Activated naive CD4-positive, alpha-beta T cell treated with anti-CD3 and anti-CD28 coated beads, Interleukin-2, amount 50 U/mL, for 72 hours (primary cell): ENCODE measurements at regions not wholly inside any gene's neighbourhood (a gene's known extent, or its start where the extent isn't known, plus 50 kb on each side); places are given as distances from the start of the nearest gene placed in this dataset.

Experiments
- ATAC-seq, 2 donors: fragments of 150-1000 bp; cut with Tn5 transposase; 2 replicates each; pipeline ENCODE4 v1.10.0; 2021; ENCODE audit warnings: mild to moderate bottlenecking in 2 of 2, moderate library complexity in 2 of 2
- DNase-seq, 2 donors: peaks; one replicate each; pipeline ENCODE4 v3.0.0; 2021 to 2022; ENCODE audit warnings: low spot score in 2 of 2
- H3K27ac Mint-ChIP-seq, 2 donors: one replicate each; pipeline ENCODE4 v1.8.0; 2022; ENCODE audit warnings: mild to moderate bottlenecking in 2 of 2, mixed read lengths in 2 of 2
- H3K36me3 Mint-ChIP-seq, 2 donors: one replicate each; pipeline ENCODE4 v1.8.0; 2022; ENCODE audit warnings: mixed read lengths in 2 of 2
- H3K9me3 Mint-ChIP-seq, 2 donors: one replicate each; pipeline ENCODE4 v1.8.0; 2022; ENCODE audit warnings: mixed read lengths in 2 of 2

DNA sequence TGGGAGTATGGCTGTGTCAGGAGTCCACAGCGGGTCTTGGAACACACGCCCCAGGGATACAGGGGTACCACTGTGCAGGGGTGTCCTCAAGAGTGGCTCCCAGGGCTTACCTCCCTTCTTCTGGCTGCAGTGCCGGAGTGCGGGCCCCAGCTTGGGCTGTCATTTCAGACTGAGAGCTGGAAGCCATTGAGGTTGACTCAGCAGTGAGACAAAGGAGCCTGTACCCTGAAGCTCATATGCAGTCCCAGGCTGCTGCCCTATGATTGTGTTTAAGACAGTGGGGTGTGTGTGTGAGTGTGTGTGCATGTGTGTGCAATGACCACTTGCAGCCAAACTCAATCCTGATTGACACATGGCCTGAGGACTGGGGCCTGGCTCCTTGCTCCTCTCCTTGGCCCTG, 167.7 kb upstream of the AFDN start:
- DNase-seq (no peak), ATAC-seq (no peak)
- Mint-ChIP-seq H3K9me3 (no peaks in the 10 kb centered on the region), H3K36me3 (no peaks in the 10 kb centered on the region), H3K27ac (no peak overlapping the region)

DNA sequence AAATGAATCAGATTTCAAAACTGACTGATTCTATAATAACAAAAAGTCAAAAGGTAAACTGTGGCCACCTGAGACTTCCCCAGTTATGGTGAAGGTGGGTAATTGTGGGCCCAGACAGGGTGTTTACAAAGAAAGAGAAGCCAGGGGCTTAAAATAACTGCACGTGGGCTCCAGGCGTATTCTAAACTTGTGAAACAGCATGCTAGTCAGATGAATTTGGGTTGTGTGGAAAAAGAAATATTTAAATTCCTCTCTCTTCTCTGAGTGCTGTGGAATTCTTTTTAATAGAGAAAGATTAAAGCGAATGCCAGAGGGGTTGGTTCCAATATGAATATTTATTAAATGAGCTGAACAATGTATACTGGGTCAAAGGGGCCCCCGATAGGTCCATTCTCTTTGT, 166.3 kb upstream of the AFDN start:
- ATAC-seq (no peak), DNase-seq (no peak)
- no peaks in the 10 kb centered on the region for H3K9me3 Mint-ChIP-seq

DNA sequence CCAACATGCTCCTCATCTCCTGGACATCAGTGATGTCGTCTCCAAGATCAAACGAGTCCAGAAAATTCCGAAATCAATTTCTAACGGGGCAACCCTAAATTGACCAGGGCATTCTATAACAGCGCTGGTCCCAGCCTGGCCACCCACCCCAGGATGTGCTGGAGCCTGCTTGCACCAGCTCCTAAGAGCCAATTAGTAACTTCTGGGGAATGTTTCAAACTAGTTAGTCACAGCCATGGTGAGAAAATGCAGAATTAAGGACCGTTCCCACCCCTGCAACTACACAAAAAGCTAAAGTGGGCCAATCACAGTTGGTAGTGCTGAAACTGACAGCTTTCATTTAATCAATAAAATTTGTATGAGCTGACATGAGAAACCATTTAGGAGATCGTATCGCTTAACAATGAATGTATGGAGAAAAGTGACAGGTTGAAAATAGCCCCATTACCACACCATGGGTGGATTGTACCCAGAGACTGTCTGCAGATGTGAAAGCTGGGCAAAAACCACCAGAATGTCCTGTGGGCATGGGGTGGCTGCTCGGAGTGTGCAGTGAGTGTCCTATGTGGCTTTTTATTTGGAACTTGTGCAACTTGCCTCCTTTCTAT, 165.7 kb upstream of the AFDN start:
- no peak for DNase-seq

More for the DNA sequence above, 166.3 kb upstream of the AFDN start:
- H3K36me3 Mint-ChIP-seq: no peaks in the 10 kb centered on the region
- no peak overlapping the region for H3K27ac Mint-ChIP-seq

DNA sequence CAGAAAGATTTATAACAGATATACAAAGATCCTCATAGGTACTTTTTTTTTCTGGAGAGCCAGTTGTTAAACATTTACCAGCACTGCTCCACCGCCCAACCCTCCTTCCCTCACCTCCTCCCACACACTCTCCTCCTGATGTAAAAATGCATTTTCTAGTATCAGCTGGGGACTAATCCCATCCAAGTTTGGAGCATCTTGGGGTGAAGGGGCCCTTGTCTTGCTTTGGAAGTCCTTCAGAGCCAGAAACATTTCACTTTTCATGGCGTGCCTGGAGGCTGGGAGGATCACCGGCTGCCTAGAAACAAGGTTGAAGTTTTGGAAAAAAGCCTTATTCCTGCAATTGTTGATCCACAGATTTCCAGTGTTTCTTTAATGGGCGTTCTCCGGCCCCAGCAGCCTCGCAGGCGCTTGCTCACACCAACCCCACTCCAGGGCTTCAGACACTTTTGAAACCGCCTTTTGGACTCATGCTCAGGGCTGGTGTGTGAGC, 165.1 kb upstream of the AFDN start:
- no peaks in the 10 kb centered on the region for H3K9me3 Mint-ChIP-seq
- H3K27ac Mint-ChIP-seq: no peak overlapping the region
- no peak for ATAC-seq
- no peaks in the 10 kb centered on the region for H3K36me3 Mint-ChIP-seq
- DNase-seq: no peak

More for the DNA sequence above, 165.7 kb upstream of the AFDN start:
- no peak for ATAC-seq
- no peaks in the 10 kb centered on the region for H3K36me3 Mint-ChIP-seq
- no peak overlapping the region for H3K27ac Mint-ChIP-seq
- no peaks in the 10 kb centered on the region for H3K9me3 Mint-ChIP-seq

DNA sequence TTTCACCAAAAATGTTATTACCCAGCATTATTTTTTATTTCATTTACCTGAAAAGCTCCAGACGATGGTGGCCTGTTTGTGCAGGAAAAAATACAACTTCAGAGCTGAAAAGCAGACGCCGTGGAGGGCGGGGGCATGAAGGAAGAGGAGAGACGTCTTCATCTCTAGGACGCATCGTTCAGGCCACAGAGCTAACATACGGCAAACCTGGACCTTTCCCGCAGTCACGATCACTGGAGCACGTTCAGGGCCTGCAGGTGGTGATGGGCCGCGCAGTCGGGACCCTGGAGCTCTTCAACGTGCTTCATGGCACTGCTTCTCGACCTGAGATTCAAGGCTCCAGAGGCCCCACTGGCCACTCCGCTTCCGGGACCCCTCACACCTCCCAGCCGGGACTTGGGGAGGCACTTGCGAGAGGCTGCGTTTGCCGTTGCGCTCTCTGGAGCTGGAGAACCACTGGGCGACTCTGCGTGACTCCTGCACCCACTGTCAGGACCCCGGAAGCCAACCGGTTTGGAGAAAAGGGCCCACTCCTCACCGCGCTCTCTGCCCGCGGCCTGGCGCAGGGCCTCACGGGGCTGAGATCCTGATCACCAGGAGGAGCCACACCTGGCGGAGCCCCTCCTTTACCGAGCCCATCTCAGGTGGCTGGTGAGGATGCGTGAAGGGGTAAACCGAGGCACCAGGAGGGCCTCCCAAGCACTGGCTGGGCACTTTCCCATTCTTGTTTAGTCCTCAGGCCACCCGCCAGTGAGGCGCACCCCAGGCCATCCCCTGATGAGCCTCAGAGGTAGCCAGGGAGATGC, 164.4 kb upstream of the AFDN start:
- H3K9me3 Mint-ChIP-seq: no peaks in the 10 kb centered on the region

DNA sequence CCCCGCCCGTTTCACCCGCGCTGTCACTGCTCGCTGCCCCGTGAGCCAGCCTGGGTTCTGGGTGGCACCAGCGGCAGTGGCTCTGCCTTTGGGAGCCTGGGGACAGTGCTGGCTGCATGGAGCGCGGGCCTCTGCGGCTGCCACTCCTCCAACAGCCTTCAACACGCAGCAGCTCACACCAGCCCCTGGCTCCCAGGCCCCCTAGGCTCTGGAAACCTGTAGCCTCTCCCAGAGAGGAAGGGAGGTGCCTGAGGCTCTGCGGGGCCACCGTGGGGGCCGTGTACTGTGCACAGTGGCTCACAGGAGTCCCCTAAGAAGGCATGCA, 163.9 kb upstream of the AFDN start:
- no peak for DNase-seq
- no peak overlapping the region for H3K27ac Mint-ChIP-seq
- no peaks in the 10 kb centered on the region for H3K36me3 Mint-ChIP-seq
- H3K9me3 Mint-ChIP-seq: no peaks in the 10 kb centered on the region
- no peak for ATAC-seq

More for the DNA sequence above, 164.4 kb upstream of the AFDN start:
- Mint-ChIP-seq H3K27ac (no peak overlapping the region), H3K36me3 (no peaks in the 10 kb centered on the region)
- ATAC-seq (no peak), DNase-seq (no peak)

DNA sequence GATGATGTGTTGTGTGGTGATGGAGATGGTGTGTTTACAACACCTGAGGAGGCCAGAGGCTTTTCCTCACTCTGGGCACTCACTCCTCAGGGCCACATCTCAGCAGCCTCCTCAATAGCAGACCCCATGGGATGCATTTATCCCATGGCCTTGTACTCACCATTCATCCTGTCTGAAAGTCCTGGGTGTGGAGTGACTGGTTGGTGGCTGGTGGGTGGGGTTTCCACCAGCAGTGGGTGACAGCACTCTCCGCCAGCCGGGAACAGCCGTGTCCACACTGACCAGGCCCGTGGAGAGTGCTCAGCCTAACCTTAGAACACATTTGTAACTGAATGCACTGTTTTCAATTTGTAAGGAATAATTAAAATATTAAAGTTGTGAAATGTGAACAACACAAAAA, 163.4 kb upstream of the AFDN start:
- Mint-ChIP-seq H3K9me3 (no peaks in the 10 kb centered on the region), H3K27ac (no peak overlapping the region), H3K36me3 (no peaks in the 10 kb centered on the region)
- DNase-seq (no peak), ATAC-seq (no peak)

DNA sequence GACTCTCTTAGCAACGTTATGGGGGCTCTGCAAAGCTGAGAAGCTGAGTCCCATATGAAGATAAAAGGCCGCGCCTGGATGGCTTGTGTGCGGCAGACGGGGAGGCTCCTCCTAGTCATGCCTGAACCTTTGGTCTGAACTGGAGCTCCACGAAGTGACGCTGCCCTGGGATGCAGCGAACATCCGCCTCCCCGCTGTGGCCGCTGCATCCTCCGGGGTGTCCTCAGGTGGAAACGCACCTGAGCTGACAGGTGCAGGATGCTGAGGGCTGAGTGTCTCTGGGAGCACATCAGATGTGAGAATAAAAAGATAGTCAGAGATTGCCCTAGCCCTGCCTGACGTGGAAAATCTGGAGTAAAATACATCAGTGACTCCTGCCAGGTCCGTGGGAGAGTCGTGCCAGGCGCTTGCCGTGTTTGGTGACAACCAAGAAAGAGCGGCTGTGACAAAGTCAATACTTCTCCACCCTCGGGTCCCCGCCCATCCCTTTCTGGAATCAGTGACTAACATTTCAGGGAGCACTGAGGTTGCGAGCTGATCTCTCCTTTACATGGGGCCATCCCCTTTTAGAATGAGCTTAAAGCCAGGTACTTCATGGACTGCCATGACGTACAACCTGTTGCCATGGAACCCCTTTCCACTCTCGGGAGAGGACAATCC, 162.8 kb upstream of the AFDN start:
- no peak for DNase-seq
- H3K9me3 Mint-ChIP-seq: no peaks in the 10 kb centered on the region
- H3K36me3 Mint-ChIP-seq: no peaks in the 10 kb centered on the region
- no peak overlapping the region for H3K27ac Mint-ChIP-seq
- ATAC-seq: no peak

DNA sequence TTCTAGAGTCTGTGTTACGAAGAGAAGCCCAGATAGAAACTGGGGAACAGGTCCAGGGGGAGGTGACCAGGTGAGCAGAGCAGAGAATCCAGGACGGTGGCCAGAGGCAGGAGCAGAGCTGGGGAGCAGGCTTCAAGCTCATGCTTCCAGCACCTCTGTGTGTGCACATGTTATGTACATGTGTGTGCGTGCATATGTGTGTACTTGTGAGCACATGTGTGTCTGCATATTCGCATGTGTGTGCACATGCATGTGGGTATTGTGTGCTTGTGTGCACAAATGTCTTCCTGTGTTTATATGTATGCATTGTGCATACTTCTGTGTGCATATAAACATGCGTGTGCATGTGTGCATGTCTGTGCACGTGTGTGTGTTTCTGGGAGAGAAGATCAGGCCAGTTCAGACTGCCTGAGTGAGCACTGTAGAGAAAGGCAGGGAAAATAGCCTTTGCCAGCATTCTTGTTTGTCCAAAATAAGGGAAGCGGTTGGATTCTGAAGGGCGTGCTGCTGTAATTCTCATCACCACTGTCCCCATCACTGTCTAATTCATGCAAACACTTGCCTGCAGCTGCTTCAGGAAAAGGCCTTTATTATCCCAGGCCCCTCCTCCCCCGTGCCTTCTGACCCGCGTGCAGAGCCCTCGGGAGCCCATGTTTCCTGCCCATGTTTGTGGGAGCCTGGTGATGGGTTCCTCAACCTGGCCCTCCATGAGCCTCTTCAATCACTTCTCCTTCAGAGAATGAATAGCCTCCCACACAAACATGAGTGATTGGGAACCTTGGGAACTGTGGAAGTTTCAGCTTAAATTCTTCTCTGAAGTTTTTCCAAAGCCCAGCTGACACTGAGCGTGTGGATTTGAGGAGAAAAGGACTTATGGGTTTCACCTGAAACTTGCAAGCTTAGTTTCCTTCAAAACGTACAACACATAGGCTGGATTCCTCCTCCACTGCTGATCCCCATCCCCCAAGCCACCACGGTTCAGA, 161.7 kb upstream of the AFDN start:
- no peak for DNase-seq
- Mint-ChIP-seq H3K27ac (no peak overlapping the region), H3K36me3 (no peaks in the 10 kb centered on the region), H3K9me3 (no peaks in the 10 kb centered on the region)
- ATAC-seq: no peak

DNA sequence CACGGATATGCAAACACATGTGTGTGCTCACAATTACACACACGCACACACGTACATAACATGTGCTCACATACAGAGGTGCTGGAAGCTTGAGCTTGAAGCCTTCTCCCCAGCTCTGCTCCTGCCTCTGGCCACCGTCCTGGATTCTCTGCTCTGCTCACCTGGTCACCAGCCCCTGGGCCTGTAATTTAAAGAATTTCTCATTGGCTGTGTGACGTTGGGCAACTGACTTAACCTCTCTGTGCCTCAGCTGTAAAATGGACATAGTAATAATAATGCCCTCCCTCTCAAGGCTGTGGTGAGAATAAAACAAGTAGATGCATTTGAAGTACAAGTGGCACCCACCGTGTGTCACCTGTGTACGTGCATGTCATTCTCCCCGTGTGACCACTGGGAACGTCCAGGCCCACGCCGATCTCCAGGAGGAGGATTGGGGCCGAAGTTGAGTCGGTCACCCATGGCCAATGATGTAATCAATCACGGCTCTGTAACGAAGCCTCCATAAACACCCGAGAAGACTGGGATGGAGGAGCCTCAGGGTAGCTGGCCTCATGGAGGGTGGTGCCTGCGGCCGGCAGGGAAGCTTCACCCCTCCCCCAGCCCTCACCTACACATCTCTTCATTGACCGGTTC, 160.9 kb upstream of the AFDN start:
- Mint-ChIP-seq H3K27ac (no peak overlapping the region), H3K9me3 (no peaks in the 10 kb centered on the region), H3K36me3 (no peaks in the 10 kb centered on the region)
- ATAC-seq: no peak
- no peak for DNase-seq

DNA sequence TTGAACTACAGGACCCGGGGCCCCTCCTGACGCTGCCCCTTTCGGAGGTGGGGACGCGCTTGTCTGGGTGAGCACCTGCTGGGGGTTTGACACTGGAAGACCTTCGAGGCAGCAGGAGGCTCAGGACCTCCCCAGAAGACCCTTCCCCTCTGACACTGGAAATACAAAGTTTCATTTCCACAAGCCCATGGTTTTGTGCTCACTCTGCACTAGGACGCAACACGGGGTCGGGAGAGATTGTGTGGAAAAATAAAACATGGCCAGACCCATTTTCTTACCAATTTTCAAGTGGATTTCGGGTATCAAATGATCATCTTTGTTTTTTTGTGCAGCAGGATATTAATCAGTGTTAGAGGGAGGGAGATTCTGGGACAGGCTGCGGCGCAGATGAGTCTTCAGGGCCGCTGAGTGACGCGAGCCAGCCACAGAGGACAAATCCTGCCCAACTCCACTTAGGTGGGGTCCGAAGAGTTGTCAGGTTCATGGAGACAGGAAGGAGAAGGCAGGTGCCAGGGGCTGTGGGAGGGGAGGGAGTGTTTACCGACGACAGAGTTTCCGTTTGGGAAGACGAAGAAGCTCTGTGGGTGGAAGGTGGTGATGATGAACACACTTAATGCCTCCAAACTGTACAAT, 160.0 kb upstream of the AFDN start:
- ATAC-seq: no peak
- peaks cover 1 to 4% of the 10 kb centered on the region in 2 donors for H3K36me3 Mint-ChIP-seq
- H3K27ac Mint-ChIP-seq: no peak overlapping the region
- no peak for DNase-seq
- peaks cover 5 to 6% of the 10 kb centered on the region in 2 donors for H3K9me3 Mint-ChIP-seq

DNA sequence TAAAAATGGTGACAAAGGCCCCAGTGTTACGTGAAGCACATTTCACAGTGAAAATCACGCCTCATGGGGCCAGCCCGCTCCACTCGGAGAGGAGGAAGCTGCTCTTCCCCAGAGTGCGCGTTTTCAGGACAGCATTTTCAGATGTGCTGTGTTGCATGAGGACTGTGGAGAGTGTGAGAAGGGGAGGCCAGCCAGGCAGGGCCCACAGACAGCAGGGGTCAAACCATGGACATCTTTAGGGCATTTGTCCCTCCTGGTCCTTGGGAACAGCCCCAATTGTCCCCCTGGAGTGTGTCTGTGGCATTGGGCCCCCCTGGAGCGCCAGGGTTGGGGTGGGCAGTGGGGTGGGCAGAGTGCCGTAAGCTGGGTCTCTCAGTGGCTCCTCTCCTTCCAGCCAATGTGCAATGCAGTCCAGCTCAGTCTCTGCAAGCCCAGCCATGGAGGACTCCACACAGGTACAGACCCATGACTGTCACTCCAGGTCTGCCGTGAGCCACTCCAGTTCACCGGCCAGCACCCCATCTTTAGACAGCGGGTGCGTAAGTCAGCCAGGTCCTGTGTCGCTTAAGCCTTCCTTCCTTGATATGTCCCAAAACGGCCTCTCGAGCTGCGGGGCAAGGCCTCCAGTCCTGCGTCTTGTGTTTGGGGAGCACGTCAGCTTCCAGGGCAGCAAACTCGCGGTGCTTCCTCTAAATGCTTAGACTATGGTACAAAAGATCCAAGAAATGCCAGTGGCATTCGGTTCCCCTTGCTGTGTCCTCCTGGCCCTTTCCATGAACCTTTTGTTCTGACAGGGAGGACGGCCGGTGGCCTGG, 159.3 kb upstream of the AFDN start:
- ATAC-seq: no peak
- DNase-seq: no peak
- Mint-ChIP-seq H3K9me3 (peaks cover 13% of the 10 kb centered on the region in 2 donors), H3K36me3 (peaks cover 8 to 11% of the 10 kb centered on the region in 2 donors), H3K27ac (no peak overlapping the region)

DNA sequence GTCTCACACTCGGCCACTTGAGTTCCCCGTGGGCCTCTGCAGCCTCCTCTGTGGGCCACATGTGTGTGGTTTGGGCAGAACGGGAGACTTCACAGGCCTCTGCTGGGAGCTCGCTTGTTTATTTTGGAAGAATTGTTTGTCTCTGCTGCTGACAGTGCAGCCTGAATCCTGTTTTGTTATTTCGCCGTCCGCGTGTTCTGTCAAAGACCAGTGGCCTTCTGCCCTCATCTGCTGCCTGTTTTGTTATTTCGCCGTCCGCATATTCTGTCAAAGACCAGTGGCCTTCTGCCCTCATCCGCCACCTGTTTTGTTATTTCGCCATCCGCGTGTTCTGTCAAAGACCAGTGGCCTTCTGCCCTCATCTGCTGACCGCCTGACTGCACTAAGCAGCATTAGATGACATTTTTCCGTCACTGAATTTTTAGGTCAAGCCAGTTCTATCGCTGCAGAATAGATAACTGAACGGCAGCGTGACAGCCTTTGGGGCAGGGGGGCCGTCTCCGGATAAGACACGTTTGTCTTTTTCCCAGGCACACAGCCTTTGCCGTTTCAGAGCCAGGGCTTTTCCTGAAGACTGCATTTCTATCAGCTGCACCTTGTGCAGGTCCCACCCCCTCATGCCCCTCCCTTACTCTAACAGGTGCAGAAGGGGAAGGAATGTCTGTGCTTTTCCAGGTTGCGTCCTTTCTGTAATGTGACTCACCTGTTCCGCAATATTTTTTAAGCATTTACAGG, 158.5 kb upstream of the AFDN start:
- H3K9me3 Mint-ChIP-seq: peaks cover 16 to 17% of the 10 kb centered on the region in 2 donors
- no peak overlapping the region for H3K27ac Mint-ChIP-seq
- ATAC-seq (no peak), DNase-seq (no peak)
- H3K36me3 Mint-ChIP-seq: peaks cover 10 to 16% of the 10 kb centered on the region in 2 donors

DNA sequence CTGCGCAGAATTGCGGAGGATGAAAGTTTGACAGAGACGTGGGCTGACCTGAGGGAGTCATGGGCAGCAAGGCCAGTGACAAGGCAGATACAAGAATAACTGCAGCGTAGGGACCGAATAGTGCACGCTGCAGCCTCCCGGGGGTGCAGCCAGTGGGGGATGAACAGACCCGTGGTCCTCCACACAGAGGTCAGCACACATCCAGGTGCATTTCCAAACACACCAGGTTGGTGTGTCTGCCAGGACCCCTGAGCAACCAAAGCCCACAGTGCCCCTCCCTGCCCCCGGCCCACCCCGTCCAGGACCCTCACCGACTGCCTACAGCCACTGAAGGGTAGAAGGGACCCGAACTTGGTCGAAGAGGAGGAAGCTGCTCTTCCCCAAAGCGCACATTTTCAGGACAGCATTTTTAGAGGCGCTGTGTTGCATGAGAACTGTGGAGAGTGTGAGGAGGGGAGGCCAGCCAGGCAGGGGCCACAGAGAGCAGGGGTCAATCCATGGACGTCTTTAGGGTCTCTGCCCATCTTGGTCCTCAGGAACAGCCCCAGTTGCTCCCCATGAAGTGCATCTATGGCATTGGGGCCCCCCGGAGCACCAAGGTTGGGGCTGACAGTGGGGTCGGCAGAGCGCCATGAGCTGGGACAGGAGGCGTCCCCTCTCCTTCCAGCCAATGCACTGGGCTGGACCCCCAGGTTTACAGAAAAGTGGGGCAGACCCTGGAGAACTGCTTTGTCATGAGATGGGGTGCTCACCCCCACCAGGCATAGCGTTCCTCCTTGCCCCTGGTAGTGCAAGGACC, 157.8 kb upstream of the AFDN start:
- H3K27ac Mint-ChIP-seq: no peak overlapping the region
- H3K36me3 Mint-ChIP-seq: peaks cover 10 to 16% of the 10 kb centered on the region in 2 donors
- peaks cover 16 to 17% of the 10 kb centered on the region in 2 donors for H3K9me3 Mint-ChIP-seq
- DNase-seq: no peak
- ATAC-seq: no peak
